ENCODE measurements at regions not wholly inside any gene's neighbourhood (a gene's known extent, or its start where the extent isn't known, plus 50 kb on each side); places are given as distances from the start of the nearest gene placed in this dataset.

DNA sequence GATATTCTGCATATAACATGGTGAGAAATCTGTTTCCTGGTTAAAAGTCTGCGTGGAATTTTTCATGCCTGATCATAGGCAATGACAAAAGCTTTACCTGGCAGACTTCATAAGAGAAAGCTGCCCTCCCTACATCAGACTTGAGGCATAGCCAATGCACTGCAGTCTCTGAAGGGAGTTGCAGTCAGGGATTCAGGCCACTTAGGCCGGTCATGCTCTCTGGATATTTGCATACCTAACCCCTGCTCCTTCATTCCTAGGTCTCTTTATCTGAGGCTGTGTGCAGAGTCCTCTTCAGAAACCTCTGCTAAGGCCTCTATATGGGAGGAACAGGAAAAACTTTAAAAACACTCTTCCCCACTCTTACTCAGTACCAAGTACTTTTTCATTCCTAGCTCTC is 287.4 kb downstream of the PCDH17 start:
- DNase-seq (ENCODE audit: insufficient read length) (no peak), FAIRE-seq (no peak)
- TF ChIP-seq POLR2A (IDR thresholded peaks at IDR 0.05; ENCODE audit: low read depth, low read length), result no peak
- TF ChIP-seq POLR2AphosphoS5 (IDR thresholded peaks at IDR 0.05; ENCODE audit: low read depth, low read length), result no peak
- no peak for TF ChIP-seq TAF1 (IDR thresholded peaks at IDR 0.05; ENCODE audit: borderline replicate concordance, low read depth, low read length)

DNA sequence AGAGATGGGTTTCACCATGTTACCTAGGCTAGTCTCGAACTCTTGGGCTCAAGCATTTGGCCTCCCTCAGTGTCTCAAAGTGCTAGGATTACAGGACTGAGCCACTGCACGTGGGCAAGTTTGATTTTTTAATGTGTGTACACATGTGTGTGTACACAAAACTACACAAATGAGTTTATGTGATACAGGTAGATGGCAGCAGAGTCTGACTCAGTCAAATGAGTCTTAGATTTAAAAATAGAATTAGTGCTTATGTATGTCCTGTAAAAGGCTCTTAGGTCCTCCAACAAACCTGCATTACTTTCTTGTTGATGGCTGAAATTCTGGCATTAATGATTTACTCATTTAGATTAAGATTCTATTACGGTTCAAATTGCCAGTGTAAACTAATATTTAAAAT is 293.7 kb downstream of the PCDH17 start:
- no peak for DNase-seq (ENCODE audit: insufficient read length)
- TF ChIP-seq POLR2A (IDR thresholded peaks at IDR 0.05; ENCODE audit: low read depth, low read length) (no peak), TAF1 (IDR thresholded peaks at IDR 0.05; ENCODE audit: borderline replicate concordance, low read depth, low read length) (no peak), POLR2AphosphoS5 (IDR thresholded peaks at IDR 0.05; ENCODE audit: low read depth, low read length) (no peak)
- FAIRE-seq, result no peak

DNA sequence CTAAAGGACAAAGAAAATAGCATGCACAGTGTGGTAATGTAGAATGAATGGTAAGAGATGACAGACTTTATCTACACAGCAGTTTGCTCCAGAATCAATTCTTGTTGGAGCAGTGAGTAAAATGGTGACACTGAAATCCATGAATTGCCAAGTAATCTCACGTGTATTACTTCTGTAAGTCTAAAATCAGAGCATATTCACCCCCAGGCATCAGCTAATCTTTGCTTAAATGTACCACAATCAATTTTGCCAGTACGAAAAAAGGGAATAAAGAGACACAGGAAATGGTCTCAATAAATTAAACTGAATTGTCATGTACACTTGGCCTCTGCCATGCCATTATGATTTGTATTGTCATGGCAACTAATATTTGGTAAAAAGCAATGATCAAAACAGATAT is 294.2 kb downstream of the PCDH17 start:
- FAIRE-seq (no peak), DNase-seq (ENCODE audit: insufficient read length) (no peak)
- no peak for TF ChIP-seq POLR2AphosphoS5 (IDR thresholded peaks at IDR 0.05; ENCODE audit: low read depth, low read length)
- TF ChIP-seq POLR2A (IDR thresholded peaks at IDR 0.05; ENCODE audit: low read depth, low read length), result no peak
- no peak for TF ChIP-seq TAF1 (IDR thresholded peaks at IDR 0.05; ENCODE audit: borderline replicate concordance, low read depth, low read length)

DNA sequence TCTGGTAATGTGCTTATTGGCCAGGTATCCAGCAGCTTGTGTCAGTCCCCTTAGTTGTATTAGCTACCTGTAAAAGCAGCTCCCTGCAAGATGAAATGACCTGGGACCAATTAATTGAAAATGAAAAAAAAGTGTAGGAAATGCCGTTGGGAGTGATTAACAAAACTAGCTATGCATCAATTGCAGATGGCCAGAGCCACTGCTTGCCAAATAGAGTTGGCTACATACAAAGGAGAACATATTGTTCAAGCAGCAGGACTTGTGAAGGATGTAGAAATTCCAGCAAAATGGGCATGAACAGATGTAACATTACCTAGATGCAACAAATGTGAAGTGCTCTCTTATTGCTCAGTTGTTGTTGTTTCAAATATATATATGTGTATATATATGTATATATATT is 300.5 kb downstream of the PCDH17 start:
- TF ChIP-seq POLR2A (IDR thresholded peaks at IDR 0.05; ENCODE audit: low read depth, low read length) (no peak), POLR2AphosphoS5 (IDR thresholded peaks at IDR 0.05; ENCODE audit: low read depth, low read length) (no peak), TAF1 (IDR thresholded peaks at IDR 0.05; ENCODE audit: borderline replicate concordance, low read depth, low read length) (no peak)
- DNase-seq (ENCODE audit: insufficient read length) (no peak), FAIRE-seq (no peak)

DNA sequence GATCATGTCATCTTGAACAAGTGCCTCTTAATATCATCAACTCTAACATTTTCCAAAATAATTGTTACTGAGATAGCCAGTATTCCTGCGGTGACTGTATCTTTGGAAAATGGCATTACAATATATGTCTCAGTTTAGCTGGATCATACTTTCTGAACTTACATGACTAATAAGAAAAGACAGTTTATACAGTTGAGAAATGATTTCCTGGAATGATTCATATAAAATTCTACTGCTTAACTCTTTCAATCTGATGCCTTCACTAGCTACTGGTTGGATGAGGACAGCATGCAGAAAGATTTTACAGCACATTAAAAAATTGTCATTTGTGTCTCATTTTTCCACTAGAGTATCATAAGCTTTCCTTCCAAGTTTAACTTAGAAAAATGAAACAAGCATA is 302.1 kb downstream of the PCDH17 start:
- FAIRE-seq (no peak), DNase-seq (ENCODE audit: insufficient read length) (no peak)
- TF ChIP-seq POLR2AphosphoS5 (IDR thresholded peaks at IDR 0.05; ENCODE audit: low read depth, low read length) (no peak), POLR2A (IDR thresholded peaks at IDR 0.05; ENCODE audit: low read depth, low read length) (no peak), TAF1 (IDR thresholded peaks at IDR 0.05; ENCODE audit: borderline replicate concordance, low read depth, low read length) (no peak)

DNA sequence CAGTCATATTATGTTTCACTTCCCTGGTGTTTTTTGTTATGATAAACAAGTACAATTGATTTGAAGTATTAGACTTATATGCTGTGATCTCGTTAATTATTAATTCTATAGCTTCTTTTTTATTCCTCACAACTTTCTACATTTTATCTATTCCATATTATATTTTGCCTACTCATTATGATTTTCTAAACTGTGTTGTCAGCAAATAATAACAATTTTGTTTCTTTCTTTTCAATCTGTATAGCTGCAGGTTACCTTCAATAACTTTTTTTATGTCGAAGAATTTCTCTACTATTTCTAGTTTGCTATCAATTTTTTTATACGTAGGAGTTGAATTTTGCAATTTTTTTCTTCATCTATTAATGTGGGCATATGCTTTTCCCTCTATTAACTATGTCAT is 304.4 kb downstream of the PCDH17 start:
- no peak for DNase-seq (ENCODE audit: insufficient read length)
- FAIRE-seq, result no peak
- TF ChIP-seq TAF1 (IDR thresholded peaks at IDR 0.05; ENCODE audit: borderline replicate concordance, low read depth, low read length), result no peak
- no peak for TF ChIP-seq POLR2A (IDR thresholded peaks at IDR 0.05; ENCODE audit: low read depth, low read length)
- TF ChIP-seq POLR2AphosphoS5 (IDR thresholded peaks at IDR 0.05; ENCODE audit: low read depth, low read length), result no peak

DNA sequence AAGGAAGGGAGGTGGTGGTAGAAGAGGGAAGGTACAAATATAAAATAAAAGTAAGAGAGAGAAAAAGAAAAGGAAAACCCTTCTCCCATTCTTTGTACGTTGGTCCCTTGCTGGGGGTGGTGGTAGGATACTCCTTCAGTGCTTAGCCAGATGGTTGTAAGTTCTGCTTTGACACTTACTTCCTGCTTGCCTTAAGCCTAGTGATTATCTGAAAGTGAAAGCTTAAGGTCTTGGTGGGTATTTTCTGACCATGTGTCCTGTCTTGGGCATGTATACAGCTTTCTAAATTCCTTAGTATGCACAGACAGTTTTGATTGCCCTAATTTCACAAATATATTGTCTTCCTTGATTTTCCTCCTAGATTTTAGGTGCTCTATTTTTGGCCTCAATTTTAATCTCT is 314.8 kb downstream of the PCDH17 start:
- FAIRE-seq, result no peak

DNA sequence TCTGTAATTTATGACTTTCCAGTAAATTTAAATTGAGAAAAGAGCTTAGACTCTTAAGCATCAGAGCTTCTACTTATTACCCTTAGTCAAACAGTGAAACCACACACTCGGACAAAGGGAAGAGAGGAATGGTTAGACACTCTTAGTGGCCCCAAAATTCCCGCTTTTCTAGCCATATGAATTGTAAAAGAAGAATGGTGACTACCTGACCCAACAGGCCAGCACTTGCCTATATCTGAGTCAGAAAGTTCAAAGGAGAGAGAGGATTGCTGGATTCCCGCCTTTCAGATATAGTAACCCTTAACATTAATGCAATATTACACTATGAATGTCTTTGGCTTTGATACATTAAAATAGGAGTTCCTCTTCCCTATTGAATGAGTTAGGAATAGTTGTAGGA is 317.3 kb downstream of the PCDH17 start:
- FAIRE-seq, result no peak
- no peak for DNase-seq (ENCODE audit: insufficient read length)
- TF ChIP-seq POLR2AphosphoS5 (IDR thresholded peaks at IDR 0.05; ENCODE audit: low read depth, low read length), result no peak
- TF ChIP-seq POLR2A (IDR thresholded peaks at IDR 0.05; ENCODE audit: low read depth, low read length), result no peak
- TF ChIP-seq TAF1 (IDR thresholded peaks at IDR 0.05; ENCODE audit: borderline replicate concordance, low read depth, low read length), result no peak

More for the DNA sequence above, 314.8 kb downstream of the PCDH17 start:
- DNase-seq (ENCODE audit: insufficient read length), result no peak
- no peak for TF ChIP-seq TAF1 (IDR thresholded peaks at IDR 0.05; ENCODE audit: borderline replicate concordance, low read depth, low read length)
- no peak for TF ChIP-seq POLR2A (IDR thresholded peaks at IDR 0.05; ENCODE audit: low read depth, low read length)
- no peak for TF ChIP-seq POLR2AphosphoS5 (IDR thresholded peaks at IDR 0.05; ENCODE audit: low read depth, low read length)

DNA sequence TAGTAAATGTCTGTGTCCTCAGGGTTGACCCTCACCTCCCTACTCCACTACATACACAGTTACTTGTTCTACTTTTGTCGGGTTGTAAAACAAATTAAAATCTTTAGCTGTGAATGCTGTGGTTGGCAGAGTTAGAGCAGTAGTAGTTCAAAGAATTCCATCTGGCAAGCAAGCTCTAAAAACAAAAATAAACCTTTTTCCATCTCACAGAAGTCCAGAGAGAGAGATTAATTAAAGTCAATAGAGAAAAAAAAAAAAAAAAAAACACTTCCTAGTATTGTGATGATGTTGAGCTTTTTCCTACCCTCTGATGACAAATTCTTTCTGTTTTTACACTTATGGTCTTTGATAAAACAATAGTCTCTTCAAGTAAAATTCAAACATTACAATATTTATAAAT is 338.4 kb downstream of the PCDH17 start:
- TF ChIP-seq POLR2AphosphoS5 (IDR thresholded peaks at IDR 0.05; ENCODE audit: low read depth, low read length) (no peak), TAF1 (IDR thresholded peaks at IDR 0.05; ENCODE audit: borderline replicate concordance, low read depth, low read length) (no peak), POLR2A (IDR thresholded peaks at IDR 0.05; ENCODE audit: low read depth, low read length) (no peak)
- DNase-seq (ENCODE audit: insufficient read length) (no peak), FAIRE-seq (no peak)

DNA sequence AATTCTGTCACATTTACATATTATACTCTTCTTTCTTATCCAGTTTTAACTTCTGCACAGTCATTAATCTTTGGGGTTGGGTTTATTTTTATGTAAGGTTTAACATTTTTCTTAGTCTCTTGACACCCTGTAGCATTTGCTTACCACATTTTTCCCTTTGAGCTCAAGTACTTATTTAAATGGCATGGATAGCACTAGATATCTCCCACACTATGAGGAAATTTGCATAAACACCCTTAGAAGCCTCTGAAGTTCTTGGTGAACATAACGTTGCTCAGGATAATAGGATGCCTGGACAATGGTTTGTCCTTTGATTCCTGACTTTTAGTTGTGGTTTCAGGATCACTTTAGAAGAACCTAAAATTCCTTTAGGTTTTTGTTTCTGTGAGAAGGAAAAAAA is 338.9 kb downstream of the PCDH17 start:
- TF ChIP-seq TAF1 (IDR thresholded peaks at IDR 0.05; ENCODE audit: borderline replicate concordance, low read depth, low read length), result no peak
- no peak for TF ChIP-seq POLR2A (IDR thresholded peaks at IDR 0.05; ENCODE audit: low read depth, low read length)
- TF ChIP-seq POLR2AphosphoS5 (IDR thresholded peaks at IDR 0.05; ENCODE audit: low read depth, low read length), result no peak
- DNase-seq (ENCODE audit: insufficient read length), result no peak
- FAIRE-seq, result no peak

DNA sequence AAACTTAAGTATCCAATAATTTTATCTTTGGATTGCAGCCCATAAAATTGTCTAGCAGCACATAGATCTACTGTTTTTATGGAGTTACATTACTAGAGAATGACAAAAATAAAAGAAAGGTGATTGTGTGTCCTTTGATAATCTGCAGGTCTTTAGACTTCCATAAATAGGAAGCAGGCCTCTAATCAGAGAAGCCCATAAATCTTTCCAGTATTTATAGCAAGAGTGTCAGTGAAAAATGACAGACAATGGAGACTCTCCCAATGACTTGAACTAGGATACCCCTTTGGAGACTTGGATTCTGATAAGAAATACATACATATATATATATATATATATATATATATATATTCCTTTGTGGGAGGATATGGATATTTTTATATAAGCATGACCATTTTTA is 351.2 kb downstream of the PCDH17 start:
- TF ChIP-seq POLR2A (IDR thresholded peaks at IDR 0.05; ENCODE audit: low read depth, low read length), result no peak
- no peak for FAIRE-seq

DNA sequence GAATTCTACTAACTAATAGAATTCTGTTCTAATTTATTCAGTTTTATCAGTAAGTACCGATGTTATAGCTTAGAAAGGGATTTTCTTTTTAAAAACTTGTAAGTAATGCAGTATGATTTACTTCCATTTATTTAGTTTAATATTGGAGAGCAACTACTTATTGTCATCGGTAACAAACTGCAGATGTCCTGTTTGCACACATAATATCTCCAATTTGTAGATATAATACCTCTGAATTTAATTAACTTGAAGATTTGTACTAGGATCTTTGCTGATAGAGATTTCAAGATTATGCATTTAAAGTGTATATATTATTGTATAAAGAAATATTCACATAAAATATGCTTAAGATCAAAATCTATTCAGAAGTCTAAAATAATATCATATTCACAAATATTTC is 356.7 kb downstream of the PCDH17 start:
- no peak for FAIRE-seq
- TF ChIP-seq POLR2A (IDR thresholded peaks at IDR 0.05; ENCODE audit: low read depth, low read length), result no peak
- TF ChIP-seq POLR2AphosphoS5 (IDR thresholded peaks at IDR 0.05; ENCODE audit: low read depth, low read length), result no peak
- no peak for TF ChIP-seq TAF1 (IDR thresholded peaks at IDR 0.05; ENCODE audit: borderline replicate concordance, low read depth, low read length)

More for the DNA sequence above, 351.2 kb downstream of the PCDH17 start:
- DNase-seq (ENCODE audit: insufficient read length), result no peak

DNA sequence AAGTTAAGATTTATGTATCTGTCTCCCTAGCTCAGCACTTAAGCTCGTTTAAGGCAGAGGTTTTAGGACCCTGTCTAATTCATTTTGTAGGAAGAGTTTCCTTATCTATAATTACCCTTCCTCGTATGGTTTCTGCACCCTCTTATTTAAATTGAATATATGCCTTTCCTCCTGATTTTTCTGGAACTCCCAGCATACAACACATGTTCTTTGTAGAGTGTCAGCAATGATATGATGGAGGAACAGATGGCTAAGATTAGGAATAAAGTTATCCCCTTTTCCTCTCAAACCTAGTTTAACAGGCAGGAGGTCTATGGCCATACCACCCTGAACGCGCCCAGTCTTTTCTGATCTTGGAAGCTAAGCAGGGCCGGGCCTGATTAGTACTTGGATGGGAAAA is 359.5 kb downstream of the PCDH17 start:
- FAIRE-seq, result no peak
- TF ChIP-seq TAF1 (IDR thresholded peaks at IDR 0.05; ENCODE audit: borderline replicate concordance, low read depth, low read length), result no peak
- TF ChIP-seq POLR2AphosphoS5 (IDR thresholded peaks at IDR 0.05; ENCODE audit: low read depth, low read length), result no peak
- TF ChIP-seq POLR2A (IDR thresholded peaks at IDR 0.05; ENCODE audit: low read depth, low read length), result no peak
- DNase-seq (ENCODE audit: insufficient read length), result no peak

More for the DNA sequence above, 356.7 kb downstream of the PCDH17 start:
- no peak for DNase-seq (ENCODE audit: insufficient read length)

Measured in GM12892 (cell line).